ENCODE measurements at regions not wholly inside any gene's neighbourhood (a gene's known extent, or its start where the extent isn't known, plus 50 kb on each side); places are given as distances from the start of the nearest gene placed in this dataset.

- DNase-seq (ENCODE audit: insufficient read length, low spot score) (no peak), FAIRE-seq (no peak)
- TF ChIP-seq, protein P1, sequence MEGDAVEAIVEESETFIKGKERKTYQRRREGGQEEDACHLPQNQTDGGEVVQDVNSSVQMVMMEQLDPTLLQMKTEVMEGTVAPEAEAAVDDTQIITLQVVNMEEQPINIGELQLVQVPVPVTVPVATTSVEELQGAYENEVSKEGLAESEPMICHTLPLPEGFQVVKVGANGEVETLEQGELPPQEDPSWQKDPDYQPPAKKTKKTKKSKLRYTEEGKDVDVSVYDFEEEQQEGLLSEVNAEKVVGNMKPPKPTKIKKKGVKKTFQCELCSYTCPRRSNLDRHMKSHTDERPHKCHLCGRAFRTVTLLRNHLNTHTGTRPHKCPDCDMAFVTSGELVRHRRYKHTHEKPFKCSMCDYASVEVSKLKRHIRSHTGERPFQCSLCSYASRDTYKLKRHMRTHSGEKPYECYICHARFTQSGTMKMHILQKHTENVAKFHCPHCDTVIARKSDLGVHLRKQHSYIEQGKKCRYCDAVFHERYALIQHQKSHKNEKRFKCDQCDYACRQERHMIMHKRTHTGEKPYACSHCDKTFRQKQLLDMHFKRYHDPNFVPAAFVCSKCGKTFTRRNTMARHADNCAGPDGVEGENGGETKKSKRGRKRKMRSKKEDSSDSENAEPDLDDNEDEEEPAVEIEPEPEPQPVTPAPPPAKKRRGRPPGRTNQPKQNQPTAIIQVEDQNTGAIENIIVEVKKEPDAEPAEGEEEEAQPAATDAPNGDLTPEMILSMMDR (IDR thresholded peaks at IDR 0.05; ENCODE audit: insufficient read depth, missing control alignments) = no peak
These were observed 1542.6 kb downstream of the AACS start for GRCh38 chr12:126607867-126608266.

GRCh38 chr12:126608607-126609175, 1543.5 kb downstream of the AACS start:
- DNase-seq (ENCODE audit: insufficient read length, low spot score) (no peak), FAIRE-seq (no peak)
- TF ChIP-seq, protein P1 (IDR thresholded peaks at IDR 0.05; ENCODE audit: insufficient read depth, missing control alignments) = no peak

DNA sequence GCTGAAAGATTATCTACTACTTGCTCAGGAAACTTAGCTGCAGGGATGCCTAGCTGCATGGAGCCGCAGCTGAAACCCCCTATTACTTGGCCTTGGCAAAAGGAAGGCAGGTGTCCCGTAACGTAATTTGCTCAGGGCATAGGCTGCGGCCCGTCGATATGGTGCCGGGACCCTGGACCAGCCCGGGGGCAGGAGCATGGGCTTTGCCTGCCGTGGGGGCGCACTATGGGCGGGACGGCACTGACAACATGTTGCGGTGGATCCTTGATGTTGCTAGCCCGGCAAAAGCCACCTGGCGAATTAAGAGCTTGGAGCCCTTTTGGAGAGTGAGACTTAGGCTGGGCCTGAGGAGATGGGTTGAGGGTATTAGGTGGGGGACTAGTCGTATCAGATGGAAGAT, 1551.2 kb downstream of the AACS start:
- DNase-seq (ENCODE audit: insufficient read length, low spot score) = no peak
- TF ChIP-seq, protein P1 (IDR thresholded peaks at IDR 0.05; ENCODE audit: insufficient read depth, missing control alignments) = no peak
- no peak for FAIRE-seq

DNA sequence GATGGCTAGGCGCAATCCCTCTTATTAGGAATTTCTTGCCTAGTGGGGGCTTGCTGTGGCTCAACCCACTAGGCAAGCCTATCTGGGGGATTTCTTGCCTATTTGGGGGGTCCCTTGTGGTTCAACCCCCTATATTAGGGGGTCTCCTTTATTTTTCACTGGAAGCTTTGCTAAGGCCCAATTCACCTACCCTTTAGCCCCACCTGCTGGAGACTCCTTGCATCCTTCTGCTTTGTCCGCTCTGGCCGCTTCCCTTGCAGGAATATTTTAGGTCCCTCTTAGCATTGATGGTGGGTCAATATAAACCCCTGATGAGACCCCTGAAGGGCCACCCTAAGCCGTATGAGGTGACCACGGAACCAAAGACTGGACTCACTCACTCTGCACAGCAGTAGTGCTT, 1552.1 kb downstream of the AACS start:
- DNase-seq (ENCODE audit: insufficient read length, low spot score) = no peak
- TF ChIP-seq, protein P1 (IDR thresholded peaks at IDR 0.05; ENCODE audit: insufficient read depth, missing control alignments) = no peak
- no peak for FAIRE-seq

DNA sequence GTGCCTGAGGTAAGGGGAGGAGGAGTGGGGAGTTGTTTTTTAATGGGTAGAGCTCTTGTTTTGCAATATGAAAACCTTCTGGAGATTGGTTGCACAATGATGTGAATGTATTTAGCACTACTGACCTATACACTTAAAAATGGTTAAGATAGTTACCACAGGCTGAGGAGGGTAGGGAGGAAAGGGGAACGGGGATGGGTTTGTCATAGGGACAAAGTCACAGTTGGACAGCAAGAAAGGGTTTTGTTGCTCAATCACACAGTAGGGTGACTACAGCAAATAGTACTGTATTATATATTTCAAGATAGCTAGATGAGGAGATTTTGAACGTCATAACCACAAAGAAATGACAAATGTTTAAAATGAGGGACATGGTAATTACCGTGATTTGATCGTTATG, 1562.4 kb downstream of the AACS start:
- DNase-seq (ENCODE audit: insufficient read length, low spot score) (no peak), FAIRE-seq (no peak)
- TF ChIP-seq, protein P1 (IDR thresholded peaks at IDR 0.05; ENCODE audit: insufficient read depth, missing control alignments) = no peak

GRCh38 chr12:126636821-126637220, 1571.6 kb downstream of the AACS start:
- TF ChIP-seq, protein P1 (IDR thresholded peaks at IDR 0.05; ENCODE audit: insufficient read depth, missing control alignments) = no peak
- FAIRE-seq (no peak), DNase-seq (ENCODE audit: insufficient read length, low spot score) (no peak)

- FAIRE-seq = no peak
- TF ChIP-seq, protein P1 (IDR thresholded peaks at IDR 0.05; ENCODE audit: insufficient read depth, missing control alignments) = no peak
- DNase-seq (ENCODE audit: insufficient read length, low spot score) = no peak
These were observed 1579.2 kb downstream of the AACS start for GRCh38 chr12:126644236-126645020.
